ENCODE measurements at regions not wholly inside any gene's neighbourhood (a gene's known extent, or its start where the extent isn't known, plus 50 kb on each side); places are given as distances from the start of the nearest gene placed in this dataset.

DNA sequence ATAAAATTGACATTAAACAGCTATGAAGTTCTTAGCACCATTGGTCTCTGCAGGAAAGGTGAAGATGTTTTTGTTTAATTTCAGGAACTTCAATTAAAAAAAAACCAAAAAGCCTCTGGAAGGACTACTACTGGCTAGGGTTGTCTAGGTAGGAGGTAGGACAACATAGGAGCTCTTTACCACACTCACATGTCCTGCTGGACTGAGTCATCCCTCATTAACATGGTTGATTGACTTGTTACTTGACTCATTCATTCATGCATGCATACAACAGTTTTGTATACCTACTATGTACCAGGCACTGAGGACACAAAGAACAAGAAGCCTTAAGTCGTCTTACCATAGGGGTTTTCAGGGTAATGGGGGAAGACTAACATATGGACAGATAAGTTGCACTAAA lies 216.9 kb upstream of the ARHGAP20 start:
- Histone ChIP-seq H3K9me3 (ENCODE audit: control insufficient read depth, low read depth, low read length) (no peaks in the 10 kb centered on the region), H3K18ac (ENCODE audit: insufficient read length, low read depth, low read length) (no peak overlapping the region), H3K4ac (ENCODE audit: low read depth, low read length) (no peak overlapping the region), H2BK12ac (ENCODE audit: insufficient read length, low read depth, low read length) (no peak overlapping the region), H3K14ac (ENCODE audit: insufficient read depth, low read length) (no peak overlapping the region), H4K91ac (ENCODE audit: insufficient read length, low read depth, low read length) (no peak overlapping the region), H3K79me1 (ENCODE audit: insufficient read depth, low read depth, low read length, poor library complexity, severe bottlenecking) (no peaks in the 10 kb centered on the region), H4K8ac (replicated peaks; ENCODE audit: insufficient read length, low read depth, low read length) (no peak overlapping the region), H3K23me2 (ENCODE audit: insufficient read length, low read depth, low read length, poor library complexity, severe bottlenecking) (no peaks in the 10 kb centered on the region), H3K4me1 (ENCODE audit: insufficient read depth, low read length) (no peaks in the 10 kb centered on the region), H2BK20ac (ENCODE audit: low read depth, low read length, poor library complexity, severe bottlenecking) (no peak overlapping the region), H2BK15ac (ENCODE audit: low read depth, low read length) (no peak overlapping the region), H4K20me1 (ENCODE audit: control insufficient read depth, insufficient read depth, insufficient read length) (no peaks in the 10 kb centered on the region), H3K56ac (ENCODE audit: insufficient read length, low read depth, low read length) (no peak overlapping the region), H2BK5ac (ENCODE audit: insufficient read length, low read length) (no peak overlapping the region), H4K5ac (ENCODE audit: insufficient read length, low read depth, low read length) (no peak overlapping the region), H3T11ph (ENCODE audit: low read length) (no peak overlapping the region), H2AK5ac (ENCODE audit: insufficient read length, low read length) (no peak overlapping the region), H3K79me2 (ENCODE audit: insufficient read depth, low read length) (no peaks in the 10 kb centered on the region; the same call in 1 of the 2 replicates), H3K23ac (ENCODE audit: insufficient read length, low read depth, low read length) (no peak overlapping the region), H3K27ac (ENCODE audit: insufficient read length, low read depth, low read length) (no peak overlapping the region), H3K4me2 (ENCODE audit: insufficient read depth, insufficient read length, low read length) (no peak overlapping the region), H2BK120ac (ENCODE audit: low read depth, low read length, poor library complexity, severe bottlenecking) (no peak overlapping the region), H3K9ac (ENCODE audit: extremely low read depth, insufficient read length, low read length) (no peak overlapping the region), H2AFZ (ENCODE audit: low read length) (no peak overlapping the region), H3K27me3 (ENCODE audit: insufficient read depth, low read length) (no peaks in the 10 kb centered on the region)
- TF ChIP-seq, protein P1, sequence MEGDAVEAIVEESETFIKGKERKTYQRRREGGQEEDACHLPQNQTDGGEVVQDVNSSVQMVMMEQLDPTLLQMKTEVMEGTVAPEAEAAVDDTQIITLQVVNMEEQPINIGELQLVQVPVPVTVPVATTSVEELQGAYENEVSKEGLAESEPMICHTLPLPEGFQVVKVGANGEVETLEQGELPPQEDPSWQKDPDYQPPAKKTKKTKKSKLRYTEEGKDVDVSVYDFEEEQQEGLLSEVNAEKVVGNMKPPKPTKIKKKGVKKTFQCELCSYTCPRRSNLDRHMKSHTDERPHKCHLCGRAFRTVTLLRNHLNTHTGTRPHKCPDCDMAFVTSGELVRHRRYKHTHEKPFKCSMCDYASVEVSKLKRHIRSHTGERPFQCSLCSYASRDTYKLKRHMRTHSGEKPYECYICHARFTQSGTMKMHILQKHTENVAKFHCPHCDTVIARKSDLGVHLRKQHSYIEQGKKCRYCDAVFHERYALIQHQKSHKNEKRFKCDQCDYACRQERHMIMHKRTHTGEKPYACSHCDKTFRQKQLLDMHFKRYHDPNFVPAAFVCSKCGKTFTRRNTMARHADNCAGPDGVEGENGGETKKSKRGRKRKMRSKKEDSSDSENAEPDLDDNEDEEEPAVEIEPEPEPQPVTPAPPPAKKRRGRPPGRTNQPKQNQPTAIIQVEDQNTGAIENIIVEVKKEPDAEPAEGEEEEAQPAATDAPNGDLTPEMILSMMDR (conservative IDR thresholded peaks at IDR 0.05), result no peak
- Mint-ChIP-seq H3K27me3 (ENCODE audit: low read depth) (no peaks in the 10 kb centered on the region), H3K27ac (no peak overlapping the region), H3K4me3 (no peak overlapping the region), H3K9me3 (peaks cover 0 to 6% of the 10 kb centered on the region in 2 experiments; a peak in 2 of 5 replicates), H3K4me1 (no peaks in the 10 kb centered on the region), H3K36me3 (ENCODE audit: insufficient read depth in 1 of 3, low read depth in 3 of 3) (no peaks in the 10 kb centered on the region)
- no CpG with 5 or more reads among the region's 1 CpG for WGBS (ENCODE audit: extremely low coverage, insufficient read length, low lambda C conversion rate)
- DNase-seq, result no peak
